Mesenchymal stem cell (in vitro differentiated cells and primary cell): ENCODE measurements at regions not wholly inside any gene's neighbourhood (a gene's known extent, or its start where the extent isn't known, plus 50 kb on each side); places are given as distances from the start of the nearest gene placed in this dataset.

Experiments used
- DNase-seq: peaks from one replicate; pipeline ENCODE4 v3.0.0-alpha.2; 2013
- H2AFZ ChIP-seq: one replicate; pipeline ENCODE4 v1.6.1; 2013; ENCODE audit warnings: low read depth, mild to moderate bottlenecking, control low read depth, inconsistent platforms, low read length, moderate library complexity
- H2AK5ac ChIP-seq: 2 replicates; pipeline ENCODE4 v1.6.1; 2013; ENCODE audit warnings: low read length, moderate library complexity, mild to moderate bottlenecking, inconsistent platforms; ENCODE audit not compliant: severe bottlenecking
- H2BK120ac ChIP-seq: one replicate; pipeline ENCODE4 v1.6.1; 2013; ENCODE audit warnings: low read depth, mild to moderate bottlenecking, inconsistent platforms, low read length, moderate library complexity
- H2BK12ac ChIP-seq, 2 experiments: one replicate each; pipeline ENCODE4 v1.6.1; 2013; ENCODE audit warnings: inconsistent platforms in 2 of 2, low read length in 2 of 2, mild to moderate bottlenecking in 2 of 2, moderate library complexity in 2 of 2, control low read depth in 1 of 2
- H2BK15ac ChIP-seq: one replicate; pipeline ENCODE4 v1.6.1; 2013; ENCODE audit warnings: mild to moderate bottlenecking, low read depth, inconsistent platforms; ENCODE audit not compliant: poor library complexity, severe bottlenecking
- H2BK5ac ChIP-seq: 2 replicates; pipeline ENCODE4 v1.6.1; 2013; ENCODE audit warnings: low read depth, mild to moderate bottlenecking, low read length, control low read depth, inconsistent platforms; ENCODE audit not compliant: poor library complexity, severe bottlenecking
- H3K14ac ChIP-seq, 2 experiments: one replicate each; pipeline ENCODE4 v1.6.1; 2013; ENCODE audit warnings: inconsistent platforms in 2 of 2, low read length in 2 of 2, control low read depth in 1 of 2, mild to moderate bottlenecking in 1 of 2, moderate library complexity in 1 of 2
- H3K18ac ChIP-seq, 2 experiments: one replicate each; pipeline ENCODE4 v1.6.1; 2013; ENCODE audit warnings: inconsistent platforms in 2 of 2, low read length in 2 of 2, control low read depth in 1 of 2, low read depth in 1 of 2, mild to moderate bottlenecking in 1 of 2
- H3K23ac ChIP-seq, 2 experiments: one replicate each; pipeline ENCODE4 v1.6.1; 2013; ENCODE audit warnings: inconsistent platforms in 2 of 2, low read length in 2 of 2, mild to moderate bottlenecking in 2 of 2, moderate library complexity in 2 of 2, control low read depth in 1 of 2
- H3K27ac ChIP-seq: 2 replicates; pipeline ENCODE4 v1.5.1; 2013; ENCODE audit warnings: mild to moderate bottlenecking, moderate library complexity, low read length, control low read depth, inconsistent platforms; ENCODE audit not compliant: poor library complexity, severe bottlenecking
- H3K27me3 ChIP-seq, 2 experiments: 2 replicates each; pipeline versions ENCODE4 v1.6.1 to v1.7.0; 2013; ENCODE audit warnings: low read length in 2 of 2, mild to moderate bottlenecking in 2 of 2, moderate library complexity in 2 of 2, control low read depth in 1 of 2, inconsistent platforms in 1 of 2; ENCODE audit not compliant: control insufficient read depth in 1 of 2, insufficient read depth in 1 of 2
- H3K36me3 ChIP-seq, 2 experiments: 2 replicates each; pipeline versions ENCODE4 v1.6.1 to v1.7.0; 2013; ENCODE audit warnings: low read length in 2 of 2, control low read depth in 1 of 2, inconsistent platforms in 1 of 2, low read depth in 1 of 2, mild to moderate bottlenecking in 1 of 2; ENCODE audit not compliant: insufficient read depth in 2 of 2, control insufficient read depth in 1 of 2
- H3K4ac ChIP-seq, 2 experiments: one replicate each; pipeline ENCODE4 v1.6.1; 2013; ENCODE audit warnings: inconsistent platforms in 2 of 2, low read length in 2 of 2, mild to moderate bottlenecking in 2 of 2, moderate library complexity in 2 of 2, control low read depth in 1 of 2, low read depth in 1 of 2
- H3K4me1 ChIP-seq: 2 replicates; pipeline ENCODE4 v1.6.1; 2013; ENCODE audit warnings: low read depth, low read length, control low read depth; ENCODE audit not compliant: control insufficient read depth, insufficient read depth
- H3K4me2 ChIP-seq: 2 replicates; pipeline ENCODE4 v1.6.1; 2013; ENCODE audit warnings: low read length, mild to moderate bottlenecking, inconsistent platforms; ENCODE audit not compliant: poor library complexity, severe bottlenecking
- H3K4me3 ChIP-seq, 2 experiments: 2 replicates each; pipeline versions ENCODE4 v1.5.1 to v1.7.0; 2013; ENCODE audit warnings: low read length in 2 of 2, mild to moderate bottlenecking in 2 of 2, control low read depth in 1 of 2, low read depth in 1 of 2; ENCODE audit not compliant: insufficient read depth in 1 of 2
- H3K79me1 ChIP-seq: replicated peaks from 2 replicates; pipeline ENCODE4 v1.6.1; 2013; ENCODE audit warnings: mild to moderate bottlenecking, control low read depth, low read length, inconsistent platforms; ENCODE audit not compliant: poor library complexity, severe bottlenecking
- H3K9ac ChIP-seq: 2 replicates; pipeline ENCODE4 v1.7.0; 2013; ENCODE audit warnings: mild to moderate bottlenecking, low read length, moderate library complexity
- H3K9me3 ChIP-seq: 2 replicates; pipeline ENCODE4 v1.7.0; 2013; ENCODE audit warnings: mild to moderate bottlenecking, low read length; ENCODE audit not compliant: control insufficient read depth
- H4K8ac ChIP-seq: one replicate; pipeline ENCODE4 v1.6.1; 2013; ENCODE audit warnings: inconsistent platforms, mild to moderate bottlenecking, low read length, moderate library complexity
- H4K91ac ChIP-seq: one replicate; pipeline ENCODE4 v1.6.1; 2013; ENCODE audit warnings: mild to moderate bottlenecking, low read length, inconsistent platforms
- WGBS: methylation state at CpG from one replicate; pipeline ENCODE4 v1.1.7; 2013; ENCODE audit warnings: mixed read lengths; 5-methylcytosine and 5-hydroxymethylcytosine counted together

- H2BK15ac ChIP-seq: no peak overlapping the region
- H3K9me3 ChIP-seq: no peaks in the 10 kb centered on the region
- DNase-seq: no peak
- no peak overlapping the region for H2BK5ac ChIP-seq
- H3K27ac ChIP-seq: no peak overlapping the region
- no peak overlapping the region for H2AFZ ChIP-seq
- H3K14ac ChIP-seq: no peak overlapping the region
- no peak overlapping the region for H4K91ac ChIP-seq
- H3K4me1 ChIP-seq: no peaks in the 10 kb centered on the region
- H3K4ac ChIP-seq: no peak overlapping the region
- H2AK5ac ChIP-seq: no peak overlapping the region
- H4K8ac ChIP-seq: no peak overlapping the region
- H3K9ac ChIP-seq: no peak overlapping the region
- H3K23ac ChIP-seq: no peak overlapping the region
- H3K36me3 ChIP-seq: no peaks in the 10 kb centered on the region
- no peak overlapping the region for H3K4me3 ChIP-seq
- no peak overlapping the region for H2BK120ac ChIP-seq
- 70% methylated on average over 2 of the region's 2 CpGs for WGBS
- no peaks in the 10 kb centered on the region for H3K79me1 ChIP-seq
- no peak overlapping the region for H3K18ac ChIP-seq
- H2BK12ac ChIP-seq: no peak overlapping the region
- no peak overlapping the region for H3K4me2 ChIP-seq
- H3K27me3 ChIP-seq: peaks cover 0 to 26% of the 10 kb centered on the region in 2 experiments
These were observed 137.3 kb upstream of the TMTC4 start for GRCh38 chr13:100811928-100812327.

GRCh38 chr13:100811024-100811865 lies 136.7 kb upstream of the TMTC4 start:
- H2BK5ac ChIP-seq: no peak overlapping the region
- 92% methylated on average over 10 of the region's 14 CpGs for WGBS
- no peak overlapping the region for H4K8ac ChIP-seq
- H3K36me3 ChIP-seq: no peaks in the 10 kb centered on the region
- H3K4ac ChIP-seq: no peak overlapping the region
- no peak overlapping the region for H3K18ac ChIP-seq
- H2BK120ac ChIP-seq: no peak overlapping the region
- H2AFZ ChIP-seq: no peak overlapping the region
- H3K23ac ChIP-seq: no peak overlapping the region
- H3K79me1 ChIP-seq: no peaks in the 10 kb centered on the region
- H3K4me1 ChIP-seq: no peaks in the 10 kb centered on the region
- H3K4me3 ChIP-seq: no peak overlapping the region
- H4K91ac ChIP-seq: no peak overlapping the region
- no peak overlapping the region for H2BK12ac ChIP-seq
- no peak overlapping the region for H3K4me2 ChIP-seq
- H3K9me3 ChIP-seq: no peaks in the 10 kb centered on the region
- H2BK15ac ChIP-seq: no peak overlapping the region
- H2AK5ac ChIP-seq: no peak overlapping the region
- no peak overlapping the region for H3K27ac ChIP-seq
- no peak overlapping the region for H3K14ac ChIP-seq
- no peak overlapping the region for H3K9ac ChIP-seq
- DNase-seq: no peak
- H3K27me3 ChIP-seq: peaks cover 0 to 29% of the 10 kb centered on the region in 2 experiments

- H3K4ac ChIP-seq: no peak overlapping the region
- H3K4me1 ChIP-seq: no peaks in the 10 kb centered on the region
- H3K14ac ChIP-seq: no peak overlapping the region
- no peak overlapping the region for H3K4me2 ChIP-seq
- 76% methylated on average over 2 of the region's 3 CpGs for WGBS
- H2AK5ac ChIP-seq: no peak overlapping the region
- H2BK5ac ChIP-seq: no peak overlapping the region
- no peak overlapping the region for H3K27ac ChIP-seq
- H3K79me1 ChIP-seq: no peaks in the 10 kb centered on the region
- H2AFZ ChIP-seq: no peak overlapping the region
- H2BK15ac ChIP-seq: no peak overlapping the region
- no peak overlapping the region for H4K91ac ChIP-seq
- H3K36me3 ChIP-seq: no peaks in the 10 kb centered on the region
- H2BK12ac ChIP-seq: no peak overlapping the region
- no peak for DNase-seq
- no peak overlapping the region for H4K8ac ChIP-seq
- no peak overlapping the region for H3K9ac ChIP-seq
- H3K4me3 ChIP-seq: no peak overlapping the region
- H2BK120ac ChIP-seq: no peak overlapping the region
- no peaks in the 10 kb centered on the region for H3K9me3 ChIP-seq
- peaks cover 0 to 37% of the 10 kb centered on the region in 2 experiments for H3K27me3 ChIP-seq
- no peak overlapping the region for H3K23ac ChIP-seq
- no peak overlapping the region for H3K18ac ChIP-seq
These were observed 135.9 kb upstream of the TMTC4 start for GRCh38 chr13:100810481-100810880.

GRCh38 chr13:100809856-100810255 lies 135.3 kb upstream of the TMTC4 start:
- H2BK120ac ChIP-seq: no peak overlapping the region
- H3K4me1 ChIP-seq: no peaks in the 10 kb centered on the region
- no peak overlapping the region for H2AFZ ChIP-seq
- H3K27me3 ChIP-seq: peaks cover 0 to 42% of the 10 kb centered on the region in 2 experiments
- H2BK5ac ChIP-seq: no peak overlapping the region
- H3K4me3 ChIP-seq: no peak overlapping the region
- H3K9me3 ChIP-seq: no peaks in the 10 kb centered on the region
- H2BK12ac ChIP-seq: no peak overlapping the region
- H3K23ac ChIP-seq: no peak overlapping the region
- H2AK5ac ChIP-seq: no peak overlapping the region
- H3K9ac ChIP-seq: no peak overlapping the region
- 40% methylated on average over 2 of the region's 3 CpGs for WGBS
- H3K79me1 ChIP-seq: no peaks in the 10 kb centered on the region
- no peak overlapping the region for H4K8ac ChIP-seq
- H3K4ac ChIP-seq: no peak overlapping the region
- H3K18ac ChIP-seq: no peak overlapping the region
- H3K27ac ChIP-seq: no peak overlapping the region
- H3K36me3 ChIP-seq: no peaks in the 10 kb centered on the region
- no peak overlapping the region for H2BK15ac ChIP-seq
- DNase-seq: no peak
- H3K4me2 ChIP-seq: no peak overlapping the region
- no peak overlapping the region for H3K14ac ChIP-seq
- H4K91ac ChIP-seq: no peak overlapping the region
